Vagina (tissue), 2 donors: ENCODE measurements at regions not wholly inside any gene's neighbourhood (a gene's known extent, or its start where the extent isn't known, plus 50 kb on each side); places are given as distances from the start of the nearest gene placed in this dataset.
"Not testable (repeated sequence)": the region's sequence is repeated elsewhere in the genome, so short reads cannot be mapped to it uniquely, and the experiment has no call there.

Experiments used
- DNase-seq, 2 donors: peaks; one replicate each; pipeline ENCODE4 v3.0.0-alpha.2; 2017; ENCODE audit errors: extremely low spot score in 2 of 2
- H3K27ac ChIP-seq: fragments of 200-600 bp; sonication (generic); one replicate; pipeline ENCODE4 v1.5.1; 2019
- H3K27me3 ChIP-seq: fragments of 200-600 bp; sonication (generic); one replicate; pipeline ENCODE4 v1.5.1; 2019
- H3K36me3 ChIP-seq, 2 donors: fragments of 200-600 bp; sonication (generic); one replicate each; pipeline ENCODE4 v1.5.1; 2017 to 2019
- H3K4me1 ChIP-seq: fragments of 200-600 bp; sonication (generic); one replicate; pipeline ENCODE4 v1.5.1; 2019
- H3K4me3 ChIP-seq, 2 donors: fragments of 200-600 bp; sonication (generic); 1 replicate in 1 of 2; 2 replicates in 1 of 2; pipeline ENCODE4 v1.5.1; 2016 to 2019
- H3K9me3 ChIP-seq: fragments of 200-600 bp; sonication (generic); one replicate; pipeline ENCODE4 v1.5.1; 2019
- CTCF ChIP-seq, 3 experiments: fragments of 450-650 bp in 2 of 3; fragments of 200-600 bp in 1 of 3; sonication (generic) in 1 of 3; IDR thresholded peaks; one replicate each; pipeline ENCODE4 v1.5.1; 2017 to 2019; ENCODE audit warnings: antibody characterized with exemption in 3 of 3, mild to moderate bottlenecking in 2 of 3, moderate library complexity in 2 of 3
- POLR2A ChIP-seq, 2 donors: fragments of 450-650 bp; IDR thresholded peaks; one replicate each; pipeline ENCODE4 v1.6.1; 2017; ENCODE audit warnings: antibody characterized with exemption in 2 of 2, mild to moderate bottlenecking in 2 of 2, moderate library complexity in 2 of 2
- POLR2AphosphoS5 ChIP-seq, 2 donors: sonication (generic); formaldehyde crosslinking; IDR thresholded peaks; one replicate each; pipeline ENCODE4 v1.9.0; 2017; ENCODE audit warnings: antibody characterized with exemption in 2 of 2, mild to moderate bottlenecking in 2 of 2, low read depth in 1 of 2; ENCODE audit not compliant: insufficient read depth in 1 of 2
- intact Hi-C: fragments of 100-400 bp; cut with DNase I; formaldehyde crosslinking; loops from one replicate; pipeline ENCODE4 v1.15.1; 2023

DNA sequence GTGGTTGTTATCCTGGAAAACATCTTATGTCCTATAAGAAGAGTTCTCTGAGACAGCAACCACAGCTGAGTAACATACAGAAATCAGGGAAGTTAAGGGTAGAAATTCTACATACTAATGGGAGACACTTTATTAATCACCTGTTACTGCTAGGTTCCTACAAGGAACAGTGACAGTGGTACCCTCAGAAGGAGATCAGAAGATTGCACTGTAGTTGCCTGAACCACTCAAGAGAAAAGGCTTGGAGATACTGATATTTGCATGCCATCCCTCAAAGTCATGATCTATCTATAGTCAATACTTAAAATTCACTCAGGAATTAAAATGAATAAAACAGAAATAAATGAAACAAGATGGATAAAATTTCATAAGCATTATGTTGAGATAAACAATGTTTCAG lies 136.0 kb downstream of the LMLN start:
- no peak for TF ChIP-seq POLR2AphosphoS5 (IDR thresholded peaks at IDR 0.05; ENCODE audit: insufficient read depth in 1 of 2, low read depth in 1 of 2)
- TF ChIP-seq POLR2A (IDR thresholded peaks at IDR 0.05): no peak
- no peak for TF ChIP-seq CTCF (IDR thresholded peaks at IDR 0.05)
- H3K27me3 ChIP-seq: no peaks in the 10 kb centered on the region
- intact Hi-C loops: no loop called here
- H3K9me3 ChIP-seq: no peaks in the 10 kb centered on the region
- no peak overlapping the region for H3K4me3 ChIP-seq
- H3K4me1 ChIP-seq: no peaks in the 10 kb centered on the region
- no peak overlapping the region for H3K27ac ChIP-seq
- H3K36me3 ChIP-seq: no peaks in the 10 kb centered on the region
- no peak for DNase-seq

GRCh38 chr3:198097048-198097447 lies 137.0 kb downstream of the LMLN start:
- intact Hi-C loops: no loop called here
- no peak overlapping the region for H3K27ac ChIP-seq

GRCh38 chr3:198098661-198099081 lies 138.7 kb downstream of the LMLN start:
- H3K36me3 ChIP-seq, intact Hi-C loops: not testable (repeated sequence)

More at GRCh38 chr3:198097048-198097447, 137.0 kb downstream of the LMLN start:
- no peak for DNase-seq
- H3K36me3 ChIP-seq: no peaks in the 10 kb centered on the region
- no peaks in the 10 kb centered on the region for H3K4me1 ChIP-seq
- no peak for TF ChIP-seq CTCF (IDR thresholded peaks at IDR 0.05)
- TF ChIP-seq POLR2AphosphoS5 (IDR thresholded peaks at IDR 0.05; ENCODE audit: insufficient read depth in 1 of 2, low read depth in 1 of 2): no peak
- TF ChIP-seq POLR2A (IDR thresholded peaks at IDR 0.05): no peak
- H3K27me3 ChIP-seq: no peaks in the 10 kb centered on the region
- no peaks in the 10 kb centered on the region for H3K9me3 ChIP-seq
- H3K4me3 ChIP-seq: no peak overlapping the region

DNA sequence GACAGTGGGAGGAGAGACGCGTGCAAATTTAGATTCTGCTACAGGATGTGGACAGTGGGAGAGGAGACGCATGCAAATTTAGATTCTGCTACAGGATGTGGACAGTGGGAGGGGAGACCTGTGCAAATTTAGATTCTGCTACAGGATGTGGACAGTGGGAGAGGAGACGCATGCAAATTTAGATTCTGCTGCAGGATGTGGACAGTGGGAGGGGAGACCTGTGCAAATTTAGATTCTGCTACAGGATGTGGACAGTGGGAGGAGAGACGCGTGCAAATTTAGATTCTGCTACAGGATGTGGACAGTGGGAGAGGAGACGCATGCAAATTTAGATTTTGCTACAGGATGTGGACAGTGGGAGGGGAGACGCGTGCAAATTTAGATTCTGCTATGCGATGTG lies 143.1 kb downstream of the LMLN start:
- intact Hi-C loops, DNase-seq, H3K36me3 ChIP-seq, H3K4me1 ChIP-seq, H3K27me3 ChIP-seq, H3K9me3 ChIP-seq, H3K4me3 ChIP-seq, H3K27ac ChIP-seq: not testable (repeated sequence)

More at GRCh38 chr3:198098661-198099081, 138.7 kb downstream of the LMLN start:
- not testable (repeated sequence) for H3K27ac ChIP-seq, H3K27me3 ChIP-seq, DNase-seq, H3K4me3 ChIP-seq, H3K9me3 ChIP-seq, H3K4me1 ChIP-seq

DNA sequence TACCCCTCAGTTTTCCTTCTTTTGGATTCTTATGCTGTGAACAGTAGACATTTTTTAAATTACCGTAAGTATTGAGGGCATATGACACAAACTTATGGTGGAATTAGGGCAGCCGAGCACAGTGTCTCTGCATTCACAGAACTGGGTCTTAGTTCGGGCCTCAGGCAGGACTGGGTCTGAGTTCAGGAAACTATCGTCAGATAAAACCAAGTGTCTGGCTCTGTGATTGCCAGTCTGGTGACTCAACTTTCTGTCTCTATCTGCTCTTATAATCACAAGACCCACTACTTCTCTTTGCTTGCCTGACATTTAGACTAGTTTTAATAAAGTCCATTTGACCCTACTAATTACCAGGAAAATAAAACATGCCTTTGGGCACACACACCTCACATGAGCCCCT lies 146.2 kb downstream of the LMLN start:
- TF ChIP-seq POLR2AphosphoS5 (IDR thresholded peaks at IDR 0.05; ENCODE audit: insufficient read depth in 1 of 2, low read depth in 1 of 2) (no peak), CTCF (IDR thresholded peaks at IDR 0.05) (no peak), POLR2A (IDR thresholded peaks at IDR 0.05) (no peak)
- H3K9me3 ChIP-seq: no peaks in the 10 kb centered on the region
- no peaks in the 10 kb centered on the region for H3K4me1 ChIP-seq
- H3K27ac ChIP-seq: no peak overlapping the region
- peaks cover 2% of the 10 kb centered on the region for H3K27me3 ChIP-seq
- no peak overlapping the region for H3K4me3 ChIP-seq
- no peaks in the 10 kb centered on the region for H3K36me3 ChIP-seq
- no peak for DNase-seq
- intact Hi-C loops: no loop called here

GRCh38 chr3:198107840-198108734 lies 148.1 kb downstream of the LMLN start:
- intact Hi-C loops: no loop called here
- Histone ChIP-seq H3K27me3 (peaks cover 4% of the 10 kb centered on the region), H3K27ac (no peak overlapping the region), H3K4me1 (no peaks in the 10 kb centered on the region), H3K4me3 (no peak overlapping the region), H3K36me3 (no peaks in the 10 kb centered on the region), H3K9me3 (no peaks in the 10 kb centered on the region)
- DNase-seq: no peak
- TF ChIP-seq CTCF (IDR thresholded peaks at IDR 0.05) (no peak), POLR2A (IDR thresholded peaks at IDR 0.05) (no peak), POLR2AphosphoS5 (IDR thresholded peaks at IDR 0.05; ENCODE audit: insufficient read depth in 1 of 2, low read depth in 1 of 2) (no peak)
